ENCODE measurements at regions not wholly inside any gene's neighbourhood (a gene's known extent, or its start where the extent isn't known, plus 50 kb on each side); places are given as distances from the start of the nearest gene placed in this dataset.

DNA sequence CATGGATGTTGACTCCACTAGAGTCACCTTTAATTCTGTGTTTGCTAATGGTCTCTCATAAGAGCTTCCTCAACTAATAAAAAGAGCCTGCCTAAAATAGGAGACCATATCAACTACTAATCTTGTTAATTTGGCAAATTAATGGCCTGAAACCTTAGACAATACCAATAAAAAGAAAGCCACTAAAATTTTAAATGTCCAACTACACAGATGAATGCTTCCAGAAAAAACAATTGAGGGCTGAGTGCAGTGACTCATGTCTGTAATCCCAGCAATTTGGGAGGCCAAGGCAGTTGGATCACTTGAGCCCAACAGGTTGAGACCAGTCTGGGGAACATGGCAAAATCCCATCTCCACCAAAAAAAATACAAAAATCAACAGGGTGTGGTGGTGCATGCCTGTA, 230.9 kb downstream of the NSUN3 start:
- H3K4me3 ChIP-seq (ENCODE audit: low read depth, low read length) = no peak overlapping the region
- no peaks in the 10 kb centered on the region for H3K27me3 ChIP-seq
- H3K36me3 ChIP-seq = no peaks in the 10 kb centered on the region
- TF ChIP-seq, protein P1, sequence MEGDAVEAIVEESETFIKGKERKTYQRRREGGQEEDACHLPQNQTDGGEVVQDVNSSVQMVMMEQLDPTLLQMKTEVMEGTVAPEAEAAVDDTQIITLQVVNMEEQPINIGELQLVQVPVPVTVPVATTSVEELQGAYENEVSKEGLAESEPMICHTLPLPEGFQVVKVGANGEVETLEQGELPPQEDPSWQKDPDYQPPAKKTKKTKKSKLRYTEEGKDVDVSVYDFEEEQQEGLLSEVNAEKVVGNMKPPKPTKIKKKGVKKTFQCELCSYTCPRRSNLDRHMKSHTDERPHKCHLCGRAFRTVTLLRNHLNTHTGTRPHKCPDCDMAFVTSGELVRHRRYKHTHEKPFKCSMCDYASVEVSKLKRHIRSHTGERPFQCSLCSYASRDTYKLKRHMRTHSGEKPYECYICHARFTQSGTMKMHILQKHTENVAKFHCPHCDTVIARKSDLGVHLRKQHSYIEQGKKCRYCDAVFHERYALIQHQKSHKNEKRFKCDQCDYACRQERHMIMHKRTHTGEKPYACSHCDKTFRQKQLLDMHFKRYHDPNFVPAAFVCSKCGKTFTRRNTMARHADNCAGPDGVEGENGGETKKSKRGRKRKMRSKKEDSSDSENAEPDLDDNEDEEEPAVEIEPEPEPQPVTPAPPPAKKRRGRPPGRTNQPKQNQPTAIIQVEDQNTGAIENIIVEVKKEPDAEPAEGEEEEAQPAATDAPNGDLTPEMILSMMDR (IDR thresholded peaks at IDR 0.05; ENCODE audit: low read depth, low read length) = no peak
- no peaks in the 10 kb centered on the region for H3K9me3 ChIP-seq
- no peaks in the 10 kb centered on the region for H3K4me1 ChIP-seq
- DNase-seq = no peak

DNA sequence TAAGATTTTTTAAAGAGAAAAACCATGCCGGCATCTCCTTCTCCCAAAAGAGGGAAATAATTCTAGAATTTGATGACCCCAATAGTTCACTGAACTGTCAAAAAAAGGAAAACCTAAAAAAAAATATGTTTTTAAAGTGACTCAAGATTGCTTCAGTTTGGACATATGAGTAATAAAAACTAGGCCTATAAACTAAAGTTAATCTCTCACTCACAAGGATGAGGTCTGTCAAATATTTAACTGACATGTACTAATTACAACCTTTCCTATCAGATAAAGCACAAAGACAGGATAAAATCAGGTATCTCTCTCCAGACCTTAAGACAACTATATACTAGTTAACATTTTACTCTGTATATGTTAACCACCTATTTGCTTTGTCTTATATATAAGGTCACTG, 231.9 kb downstream of the NSUN3 start:
- Histone ChIP-seq H3K27me3 (no peaks in the 10 kb centered on the region), H3K9me3 (no peaks in the 10 kb centered on the region), H3K4me1 (no peaks in the 10 kb centered on the region), H3K36me3 (no peaks in the 10 kb centered on the region), H3K4me3 (ENCODE audit: low read depth, low read length) (no peak overlapping the region)
- no peak for DNase-seq
- TF ChIP-seq, protein P1 (IDR thresholded peaks at IDR 0.05; ENCODE audit: low read depth, low read length) = no peak

DNA sequence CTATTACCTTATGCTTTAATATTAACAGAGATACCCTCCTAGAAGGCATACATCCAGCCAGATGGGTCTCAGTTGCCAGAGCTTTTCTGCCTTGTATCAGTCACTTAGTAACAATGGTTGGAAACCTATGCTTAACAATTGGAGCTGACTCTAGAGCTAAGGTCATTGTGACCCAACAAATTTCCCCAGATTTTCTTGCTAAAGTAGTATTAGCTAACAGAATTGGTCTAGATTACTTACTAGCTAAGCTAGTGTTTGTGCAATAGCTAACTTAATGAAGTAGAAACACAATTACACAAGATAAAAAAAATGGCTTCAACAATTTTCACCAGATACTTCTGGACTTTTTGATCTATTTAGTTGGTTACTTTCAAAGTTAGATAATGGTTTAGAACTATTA, 236.9 kb downstream of the NSUN3 start:
- TF ChIP-seq, protein P1 (IDR thresholded peaks at IDR 0.05; ENCODE audit: low read depth, low read length) = no peak
- no peaks in the 10 kb centered on the region for H3K36me3 ChIP-seq

DNA sequence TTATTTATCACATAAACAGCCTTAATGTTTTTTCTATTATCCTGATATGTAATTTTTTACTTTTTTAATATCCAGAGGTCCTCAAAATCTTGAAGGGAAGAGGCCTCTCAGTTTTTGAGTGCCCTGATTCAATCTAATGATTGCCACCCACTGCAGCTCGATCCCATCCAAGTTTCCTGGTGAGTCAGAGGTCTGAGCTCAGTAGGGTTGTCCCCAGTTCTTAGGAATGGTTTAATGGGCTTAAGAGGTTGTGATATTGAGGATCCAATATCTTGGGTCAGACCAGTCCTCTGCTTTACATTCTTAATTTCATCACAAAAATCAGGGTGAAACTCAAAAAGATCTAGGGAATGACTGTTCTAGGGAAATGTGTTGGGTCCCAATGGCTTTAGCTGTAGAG, 238.5 kb downstream of the NSUN3 start:
- H3K4me1 ChIP-seq = no peaks in the 10 kb centered on the region; the same call in 1 of the 2 replicates
- H3K27me3 ChIP-seq = no peaks in the 10 kb centered on the region
- DNase-seq = no peak
- no peaks in the 10 kb centered on the region for H3K36me3 ChIP-seq
- no peaks in the 10 kb centered on the region for H3K9me3 ChIP-seq
- TF ChIP-seq, protein P1 (IDR thresholded peaks at IDR 0.05; ENCODE audit: low read depth, low read length) = no peak
- H3K4me3 ChIP-seq (ENCODE audit: low read depth, low read length) = no peak overlapping the region

More for the DNA sequence above, 236.9 kb downstream of the NSUN3 start:
- Histone ChIP-seq H3K4me3 (ENCODE audit: low read depth, low read length) (no peak overlapping the region), H3K4me1 (no peaks in the 10 kb centered on the region; the same call in 1 of the 2 replicates), H3K27me3 (no peaks in the 10 kb centered on the region), H3K9me3 (no peaks in the 10 kb centered on the region)
- DNase-seq = no peak

DNA sequence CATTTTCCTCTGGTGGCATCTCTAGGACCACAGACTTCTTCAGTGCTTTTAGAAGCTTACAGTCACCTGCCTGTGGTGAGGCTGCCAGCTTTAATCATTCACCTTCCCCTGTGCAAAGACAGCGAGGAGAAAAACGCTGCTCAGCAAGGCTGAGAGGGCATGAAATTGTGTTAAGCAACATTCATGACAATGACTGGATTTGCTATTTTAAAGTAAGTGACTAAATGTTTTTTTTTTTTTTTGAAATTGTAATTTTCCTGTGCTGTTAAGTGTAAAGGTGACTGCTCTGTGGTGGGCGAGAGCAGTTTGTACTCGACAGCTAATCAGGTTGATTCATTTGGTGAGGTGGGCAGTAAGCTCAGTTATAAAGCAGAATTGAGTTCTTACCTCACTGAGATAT, 240.4 kb downstream of the NSUN3 start:
- TF ChIP-seq, protein P1 (IDR thresholded peaks at IDR 0.05; ENCODE audit: low read depth, low read length) = no peak
- no peak overlapping the region for H3K4me3 ChIP-seq (ENCODE audit: low read depth, low read length)
- DNase-seq = no peak

DNA sequence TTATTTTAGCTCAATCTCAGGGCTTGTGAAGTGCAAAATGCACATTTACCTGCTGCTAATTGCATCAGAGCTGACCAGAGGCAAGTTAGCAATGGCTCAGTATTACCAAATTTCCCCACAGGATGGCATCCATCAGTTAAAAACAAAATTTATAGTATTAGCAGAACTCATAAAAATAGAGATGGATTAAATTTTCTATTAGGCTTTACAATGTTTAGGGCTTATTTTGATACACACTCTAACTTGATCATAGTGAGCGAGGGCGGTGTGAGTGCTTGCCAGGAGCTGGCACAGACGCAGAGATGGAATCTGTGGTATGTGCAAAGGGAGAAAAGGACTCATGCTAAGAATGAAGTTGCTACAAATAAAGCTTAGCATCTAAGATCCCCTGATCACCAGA, 241.0 kb downstream of the NSUN3 start:
- Histone ChIP-seq H3K4me1 (no peaks in the 10 kb centered on the region; the same call in 1 of the 2 replicates), H3K4me3 (ENCODE audit: low read depth, low read length) (no peak overlapping the region), H3K27me3 (no peaks in the 10 kb centered on the region), H3K36me3 (no peaks in the 10 kb centered on the region), H3K9me3 (no peaks in the 10 kb centered on the region)
- TF ChIP-seq, protein P1 (IDR thresholded peaks at IDR 0.05; ENCODE audit: low read depth, low read length) = peak; percentile 48
- no peak for DNase-seq

More for the DNA sequence above, 240.4 kb downstream of the NSUN3 start:
- Histone ChIP-seq H3K9me3 (no peaks in the 10 kb centered on the region), H3K4me1 (no peaks in the 10 kb centered on the region; the same call in 1 of the 2 replicates), H3K36me3 (no peaks in the 10 kb centered on the region), H3K27me3 (no peaks in the 10 kb centered on the region)
